GM18502 (cell line): ENCODE measurements at regions not wholly inside any gene's neighbourhood (a gene's known extent, or its start where the extent isn't known, plus 50 kb on each side); places are given as distances from the start of the nearest gene placed in this dataset.
"Not testable (repeated sequence)": the region's sequence is repeated elsewhere in the genome, so short reads cannot be mapped to it uniquely, and the experiment has no call there.

Experiments
- ATAC-seq: cut with Tn5 transposase; IDR thresholded peaks from one replicate; pipeline ENCODE4 v1.9.1; 2021; ENCODE audit warnings: mild to moderate bottlenecking; ENCODE audit not compliant: unreplicated experiment, poor library complexity

- ATAC-seq, result no peak
Observed at GRCh38 chrX:98294310-98294709, 1410.6 kb downstream of the RPA4 start.

- ATAC-seq, result no peak
Observed at GRCh38 chrX:98296129-98296528, 1412.4 kb downstream of the RPA4 start.

GRCh38 chrX:98299785-98300184 lies 1416.1 kb downstream of the RPA4 start:
- no peak for ATAC-seq

- not testable (repeated sequence) for ATAC-seq
Observed at GRCh38 chrX:98300536-98300935, 1416.8 kb downstream of the RPA4 start.

GRCh38 chrX:98331407-98331806 lies 1447.7 kb downstream of the RPA4 start:
- no peak for ATAC-seq

- no peak for ATAC-seq
Observed at GRCh38 chrX:98338544-98338943, 1454.8 kb downstream of the RPA4 start.

GRCh38 chrX:98350940-98351339 lies 1467.2 kb downstream of the RPA4 start:
- no peak for ATAC-seq

- ATAC-seq, result no peak
Observed at GRCh38 chrX:98357146-98357545, 1473.4 kb downstream of the RPA4 start.

GRCh38 chrX:98362630-98363029 lies 1478.9 kb downstream of the RPA4 start:
- ATAC-seq, result no peak

GRCh38 chrX:98371994-98372393 lies 1488.3 kb downstream of the RPA4 start:
- no peak for ATAC-seq

- ATAC-seq, result no peak
Observed at GRCh38 chrX:98379134-98379533, 1495.4 kb downstream of the RPA4 start.

- no peak for ATAC-seq
Observed at GRCh38 chrX:98380106-98380505, 1496.4 kb downstream of the RPA4 start.

- no peak for ATAC-seq
Observed at GRCh38 chrX:98380556-98380955, 1496.8 kb downstream of the RPA4 start.

GRCh38 chrX:98398542-98398941 lies 1514.8 kb downstream of the RPA4 start:
- no peak for ATAC-seq

- no peak for ATAC-seq
Observed at GRCh38 chrX:98405376-98405775, 1521.7 kb downstream of the RPA4 start.

GRCh38 chrX:98407584-98407983 lies 1523.9 kb downstream of the RPA4 start:
- no peak for ATAC-seq

GRCh38 chrX:98409867-98410266 lies 1526.2 kb downstream of the RPA4 start:
- no peak for ATAC-seq

- ATAC-seq, result no peak
Observed at GRCh38 chrX:98412058-98412457, 1528.3 kb downstream of the RPA4 start.

GRCh38 chrX:98422536-98422935 lies 1538.8 kb downstream of the RPA4 start:
- ATAC-seq, result no peak

- ATAC-seq, result no peak
Observed at GRCh38 chrX:98432413-98432812, 1548.7 kb downstream of the RPA4 start.

- ATAC-seq, result no peak
Observed at GRCh38 chrX:98448524-98448923, 1564.8 kb downstream of the RPA4 start.

GRCh38 chrX:98452456-98452855 lies 1568.7 kb downstream of the RPA4 start:
- no peak for ATAC-seq

GRCh38 chrX:98459669-98460068 lies 1576.0 kb downstream of the RPA4 start:
- ATAC-seq, result no peak
